HEK293 (cell line): ENCODE measurements at regions not wholly inside any gene's neighbourhood (a gene's known extent, or its start where the extent isn't known, plus 50 kb on each side); places are given as distances from the start of the nearest gene placed in this dataset.
A peak's percentile ranks its signal among the peaks of the same experiment; 100 is the strongest.
"Not testable (repeated sequence)": the region's sequence is repeated elsewhere in the genome, so short reads cannot be mapped to it uniquely, and the experiment has no call there.

ENCODE experiments used
- CTCF ChIA-PET: fragments of 350-600 bp; formaldehyde crosslinking; extraction: SDS; loops from one replicate; lab custom pipeline; 2021; ENCODE audit warnings: antibody characterized with exemption; lab: Yijun Ruan, JAX
- POLR2A ChIA-PET: fragments of 300-600 bp; formaldehyde crosslinking; extraction: SDS; loops from one replicate; lab custom pipeline; 2020; ENCODE audit warnings: antibody characterized with exemption, inconsistent platforms; lab: Yijun Ruan, JAX
- H3K27ac ChIP-seq: fragments of 200-500 bp; sonication (Bioruptor generic); 2 replicates; pipeline ENCODE4 v1.5.1; 2014; ENCODE audit warnings: low read depth, low read length, control low read depth, inconsistent platforms; ENCODE audit errors: extremely low read depth
- H3K36me3 ChIP-seq, 2 experiments: fragments of 200-500 bp in 1 of 2; sonication (Bioruptor generic) in 1 of 2; 1 replicate in 1 of 2; 2 replicates in 1 of 2; pipeline ENCODE4 v1.5.1; 2014 to 2017; ENCODE audit warnings: inconsistent platforms in 2 of 2, low read length in 2 of 2; ENCODE audit not compliant: control insufficient read depth in 2 of 2, insufficient read depth in 1 of 2
- H3K4me1 ChIP-seq: fragments of 200-500 bp; sonication (Bioruptor generic); 2 replicates; pipeline ENCODE4 v1.5.1; 2014; ENCODE audit warnings: mild to moderate bottlenecking, low read length, inconsistent platforms; ENCODE audit not compliant: control insufficient read depth, insufficient read depth
- H3K4me3 ChIP-seq: 2 replicates; pipeline ENCODE4 v1.5.1; 2011; ENCODE audit warnings: low read depth, mild to moderate bottlenecking, control low read depth, low read length, moderate library complexity
- H3K9me3 ChIP-seq: fragments of 200-500 bp; sonication (Bioruptor generic); 2 replicates; pipeline ENCODE4 v1.5.1; 2014; ENCODE audit warnings: low read depth, low read length, inconsistent platforms; ENCODE audit not compliant: control insufficient read depth, insufficient read depth
- ATF2 ChIP-seq: fragments of 450-650 bp; formaldehyde crosslinking; IDR thresholded peaks from 2 replicates; pipeline ENCODE4 v1.5.1; 2016; ENCODE audit warnings: missing biosample characterization, missing genetic modification characterization, low read depth
- MYNN ChIP-seq: fragments of 450-650 bp; formaldehyde crosslinking; IDR thresholded peaks from 2 replicates; pipeline ENCODE4 v1.5.1; 2016; ENCODE audit warnings: missing biosample characterization, missing genetic modification characterization, borderline replicate concordance
- PBX3 ChIP-seq: sonication (generic); formaldehyde crosslinking; IDR thresholded peaks from 2 replicates; pipeline ENCODE4 v1.8.1; 2022; ENCODE audit warnings: mild to moderate bottlenecking, moderate library complexity, missing genetic modification reagents
- SP3 ChIP-seq: fragments of 450-650 bp; formaldehyde crosslinking; IDR thresholded peaks from 2 replicates; pipeline ENCODE4 v1.5.1; 2016; ENCODE audit warnings: missing biosample characterization, missing genetic modification characterization
- ZFP3 ChIP-seq: fragments of 450-650 bp; formaldehyde crosslinking; IDR thresholded peaks from 2 replicates; pipeline ENCODE4 v1.5.1; 2016; ENCODE audit warnings: low read depth, missing biosample characterization, missing genetic modification characterization
- ZFP41 ChIP-seq: fragments of 450-650 bp; formaldehyde crosslinking; IDR thresholded peaks from 2 replicates; pipeline ENCODE4 v1.5.1; 2016; ENCODE audit warnings: missing biosample characterization, missing genetic modification characterization, borderline replicate concordance
- ZNF146 ChIP-seq: fragments of 450-650 bp; formaldehyde crosslinking; IDR thresholded peaks from 2 replicates; pipeline ENCODE4 v1.5.1; 2016; ENCODE audit warnings: missing biosample characterization, missing genetic modification characterization
- ZNF184 ChIP-seq: fragments of 450-650 bp; IDR thresholded peaks from 2 replicates; pipeline ENCODE4 v1.5.1; 2018; ENCODE audit warnings: missing biosample characterization, mild to moderate bottlenecking, missing genetic modification characterization
- ZNF280D ChIP-seq: fragments of 450-650 bp; formaldehyde crosslinking; IDR thresholded peaks from 2 replicates; pipeline ENCODE4 v1.5.1; 2016; ENCODE audit warnings: missing biosample characterization, missing genetic modification characterization
- ZNF48 ChIP-seq: fragments of 450-650 bp; formaldehyde crosslinking; IDR thresholded peaks from 2 replicates; pipeline ENCODE4 v1.5.1; 2016; ENCODE audit warnings: missing biosample characterization, missing genetic modification characterization
- ZNF513 ChIP-seq: fragments of 450-650 bp; IDR thresholded peaks from 2 replicates; pipeline ENCODE4 v1.5.1; 2018; ENCODE audit warnings: missing biosample characterization, missing genetic modification characterization
- ZNF530 ChIP-seq: fragments of 450-650 bp; formaldehyde crosslinking; IDR thresholded peaks from 2 replicates; pipeline ENCODE4 v1.5.1; 2016; ENCODE audit warnings: low read depth, missing biosample characterization, missing genetic modification characterization
- ZNF548 ChIP-seq: fragments of 450-650 bp; formaldehyde crosslinking; IDR thresholded peaks from 2 replicates; pipeline ENCODE4 v1.5.1; 2016; ENCODE audit warnings: missing biosample characterization, missing genetic modification characterization
- ZNF558 ChIP-seq: fragments of 450-650 bp; formaldehyde crosslinking; IDR thresholded peaks from 2 replicates; pipeline ENCODE4 v1.5.1; 2016; ENCODE audit warnings: missing biosample characterization, missing genetic modification characterization
- ZNF654 ChIP-seq: fragments of 450-650 bp; formaldehyde crosslinking; IDR thresholded peaks from 2 replicates; pipeline ENCODE4 v1.5.1; 2016; ENCODE audit warnings: low read depth, missing biosample characterization, missing genetic modification characterization
- ZSCAN23 ChIP-seq: fragments of 450-650 bp; formaldehyde crosslinking; IDR thresholded peaks from 2 replicates; pipeline ENCODE4 v1.5.1; 2016; ENCODE audit warnings: missing biosample characterization, missing genetic modification characterization
- ZSCAN30 ChIP-seq: fragments of 450-650 bp; IDR thresholded peaks from 2 replicates; pipeline ENCODE4 v1.5.1; 2018; ENCODE audit warnings: missing biosample characterization, mild to moderate bottlenecking, missing genetic modification characterization, moderate library complexity
- TF ChIP-seq, protein P1 (sequence below): fragments of 450-650 bp; formaldehyde crosslinking; IDR thresholded peaks from 2 replicates; pipeline ENCODE4 v1.5.1; 2016; ENCODE audit warnings: missing biosample characterization, missing genetic modification characterization

DNA sequence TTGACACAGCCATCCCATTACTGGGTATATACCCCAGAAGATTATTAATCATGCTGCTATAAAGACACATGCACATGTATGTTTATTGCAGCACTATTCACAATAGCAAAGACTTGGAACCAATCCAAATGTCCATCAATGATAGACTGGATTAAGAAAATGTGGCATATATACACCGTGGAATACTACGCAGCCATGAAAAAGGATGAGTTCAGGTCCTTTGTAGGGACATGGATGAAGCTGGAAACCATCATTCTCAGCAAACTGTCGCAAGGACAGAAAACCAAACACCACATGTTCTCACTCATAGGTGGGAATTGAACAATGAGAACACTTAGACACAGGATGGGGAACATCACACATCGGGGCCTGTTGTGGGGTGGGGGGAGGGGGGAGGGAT lies 165.9 kb downstream of the SMARCA1 start:
- H3K4me3 ChIP-seq, H3K27ac ChIP-seq, H3K4me1 ChIP-seq, H3K9me3 ChIP-seq: not testable (repeated sequence)
- CTCF ChIA-PET = interaction anchor here (0.9 kb wide), 1 partner anchor 39 kb away, joined by 4 read pairs; no protein-coding TSS in a partner anchor
- TF ChIP-seq ZNF280D (tag by site-specific recombination) (peak; percentile 69; the same call in 1 of the 2 replicates), ZNF146 (tag by site-specific recombination) (peak; percentile 93)
- TF ChIP-seq, all 188 proteins: peak for 2; not testable (repeated sequence) for 186
- POLR2A ChIA-PET, H3K36me3 ChIP-seq: not testable (repeated sequence)

DNA sequence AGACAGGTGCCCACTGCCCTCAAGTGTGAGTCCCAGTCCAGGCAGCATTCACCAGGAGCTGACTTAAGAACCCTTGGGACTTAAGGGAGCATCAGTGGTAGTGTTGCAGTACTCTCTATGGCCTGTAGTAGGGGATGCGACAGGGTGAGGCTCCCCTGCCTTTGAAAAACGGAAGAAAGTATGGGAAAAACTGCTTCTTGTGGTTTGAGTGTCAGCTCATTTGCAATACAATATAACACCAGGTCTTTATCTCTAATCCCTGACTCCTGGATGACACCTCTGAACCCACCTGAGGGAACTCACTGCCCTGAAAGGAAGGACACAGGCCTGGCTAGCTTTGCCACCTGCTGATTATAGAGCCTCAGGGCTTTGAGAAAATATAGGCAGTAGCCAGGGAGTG lies 176.0 kb downstream of the SMARCA1 start:
- H3K4me1 ChIP-seq = no peaks in the 10 kb centered on the region
- POLR2A ChIA-PET = no interaction called here
- TF ChIP-seq ZFP41 (tag by site-specific recombination) = no peak
- no peak for TF ChIP-seq ZNF513 (tag by site-specific recombination)
- no peak for TF ChIP-seq PBX3
- TF ChIP-seq SP3 (tag by site-specific recombination) = no peak
- TF ChIP-seq ZNF530 (tag by site-specific recombination) = no peak
- TF ChIP-seq, protein P1, sequence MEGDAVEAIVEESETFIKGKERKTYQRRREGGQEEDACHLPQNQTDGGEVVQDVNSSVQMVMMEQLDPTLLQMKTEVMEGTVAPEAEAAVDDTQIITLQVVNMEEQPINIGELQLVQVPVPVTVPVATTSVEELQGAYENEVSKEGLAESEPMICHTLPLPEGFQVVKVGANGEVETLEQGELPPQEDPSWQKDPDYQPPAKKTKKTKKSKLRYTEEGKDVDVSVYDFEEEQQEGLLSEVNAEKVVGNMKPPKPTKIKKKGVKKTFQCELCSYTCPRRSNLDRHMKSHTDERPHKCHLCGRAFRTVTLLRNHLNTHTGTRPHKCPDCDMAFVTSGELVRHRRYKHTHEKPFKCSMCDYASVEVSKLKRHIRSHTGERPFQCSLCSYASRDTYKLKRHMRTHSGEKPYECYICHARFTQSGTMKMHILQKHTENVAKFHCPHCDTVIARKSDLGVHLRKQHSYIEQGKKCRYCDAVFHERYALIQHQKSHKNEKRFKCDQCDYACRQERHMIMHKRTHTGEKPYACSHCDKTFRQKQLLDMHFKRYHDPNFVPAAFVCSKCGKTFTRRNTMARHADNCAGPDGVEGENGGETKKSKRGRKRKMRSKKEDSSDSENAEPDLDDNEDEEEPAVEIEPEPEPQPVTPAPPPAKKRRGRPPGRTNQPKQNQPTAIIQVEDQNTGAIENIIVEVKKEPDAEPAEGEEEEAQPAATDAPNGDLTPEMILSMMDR (tag by site-specific recombination) = no peak
- TF ChIP-seq ZNF654 (tag by site-specific recombination) = no peak
- no peak for TF ChIP-seq ZNF184 (tag by site-specific recombination)
- TF ChIP-seq ZSCAN30 = no peak
- TF ChIP-seq MYNN (tag by site-specific recombination) = no peak
- no peak for TF ChIP-seq ATF2 (tag by site-specific recombination)
- TF ChIP-seq ZFP3 (tag by site-specific recombination) = no peak
- no peak for TF ChIP-seq ZNF558 (tag by site-specific recombination)
- TF ChIP-seq ZNF48 = no peak
- TF ChIP-seq ZNF548 (tag by site-specific recombination) = no peak
- no peak for TF ChIP-seq ZSCAN23 (tag by site-specific recombination)
- no peak overlapping the region for H3K4me3 ChIP-seq
- peaks cover 2% of the 10 kb centered on the region for H3K9me3 ChIP-seq
- CTCF ChIA-PET = interaction anchor here (0.8 to 1.2 kb wide), 3 partner anchors 11 to 43 kb away, joined by 3 read pairs; no protein-coding TSS in a partner anchor
- H3K36me3 ChIP-seq = no peaks in the 10 kb centered on the region
- no peak overlapping the region for H3K27ac ChIP-seq
